ENCODE measurements at regions not wholly inside any gene's neighbourhood (a gene's known extent, or its start where the extent isn't known, plus 50 kb on each side); places are given as distances from the start of the nearest gene placed in this dataset.

DNA sequence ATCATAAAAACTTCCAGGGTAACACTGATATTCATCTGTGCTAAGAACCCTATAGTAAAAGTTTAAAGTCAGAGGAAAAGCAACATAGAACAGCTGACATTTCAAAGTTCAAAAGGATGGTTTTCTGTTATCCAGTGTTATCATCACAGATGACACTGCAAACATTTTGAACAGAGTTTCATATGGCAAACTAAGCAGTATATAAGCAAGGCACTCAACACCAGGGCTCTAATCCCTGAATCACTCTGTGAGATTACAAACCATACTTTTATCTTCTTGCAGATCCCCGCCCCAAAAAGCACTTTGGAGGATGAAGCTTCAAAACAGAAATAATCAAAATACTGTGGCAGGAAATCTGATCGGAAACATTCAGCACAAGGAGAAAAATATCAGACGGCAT is 508.2 kb upstream of the KIF2B start:
- POLR2A ChIA-PET, result no interaction called here
- no peaks in the 10 kb centered on the region for H3K4me1 Mint-ChIP-seq (ENCODE audit: low read depth)

DNA sequence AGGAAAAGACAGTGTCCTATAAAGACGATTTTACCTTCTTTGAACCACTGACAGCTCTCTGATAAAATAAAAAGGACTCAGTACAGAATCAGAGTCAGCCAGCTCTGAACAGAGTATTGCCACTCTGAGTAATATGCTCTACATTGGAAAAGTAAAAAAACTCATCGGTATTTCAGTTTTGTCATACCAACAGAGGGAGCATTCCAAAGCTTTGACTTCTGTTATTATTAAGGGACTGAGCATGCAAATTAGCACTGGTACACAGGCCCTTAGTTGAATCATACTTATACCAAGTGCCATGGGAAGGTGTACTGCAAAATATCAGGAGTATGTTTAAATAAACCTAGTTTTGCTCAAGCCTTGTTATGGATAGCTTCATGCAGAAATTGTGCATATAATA is 509.0 kb upstream of the KIF2B start:
- Mint-ChIP-seq H3K36me3 (ENCODE audit: low read depth) (no peaks in the 10 kb centered on the region), H3K27ac (no peak overlapping the region), H3K4me1 (ENCODE audit: low read depth) (no peaks in the 10 kb centered on the region), H3K27me3 (no peaks in the 10 kb centered on the region), H3K9me3 (peaks cover 10% of the 10 kb centered on the region), H3K4me3 (no peak overlapping the region)
- Histone ChIP-seq H3K4me3 (ENCODE audit: low read length) (no peak overlapping the region), H3K27ac (ENCODE audit: low read depth in 1 of 2, low read length in 2 of 2) (no peak overlapping the region), H3K4me1 (ENCODE audit: insufficient read depth, low read length) (no peaks in the 10 kb centered on the region), H3K27me3 (ENCODE audit: control insufficient read depth in 1 of 2, insufficient read depth in 2 of 2, low read length in 2 of 2) (no peaks in the 10 kb centered on the region), H3K36me3 (ENCODE audit: insufficient read depth, low read length) (no peaks in the 10 kb centered on the region), H3K9me3 (ENCODE audit: control insufficient read depth in 1 of 2, insufficient read depth in 1 of 2, low read length in 2 of 2) (peaks cover 0 to 5% of the 10 kb centered on the region in 2 experiments)
- ChIA-PET POLR2A (no interaction called here), CTCF (no interaction called here)
- DNase-seq, result no peak
- TF ChIP-seq, protein P1, sequence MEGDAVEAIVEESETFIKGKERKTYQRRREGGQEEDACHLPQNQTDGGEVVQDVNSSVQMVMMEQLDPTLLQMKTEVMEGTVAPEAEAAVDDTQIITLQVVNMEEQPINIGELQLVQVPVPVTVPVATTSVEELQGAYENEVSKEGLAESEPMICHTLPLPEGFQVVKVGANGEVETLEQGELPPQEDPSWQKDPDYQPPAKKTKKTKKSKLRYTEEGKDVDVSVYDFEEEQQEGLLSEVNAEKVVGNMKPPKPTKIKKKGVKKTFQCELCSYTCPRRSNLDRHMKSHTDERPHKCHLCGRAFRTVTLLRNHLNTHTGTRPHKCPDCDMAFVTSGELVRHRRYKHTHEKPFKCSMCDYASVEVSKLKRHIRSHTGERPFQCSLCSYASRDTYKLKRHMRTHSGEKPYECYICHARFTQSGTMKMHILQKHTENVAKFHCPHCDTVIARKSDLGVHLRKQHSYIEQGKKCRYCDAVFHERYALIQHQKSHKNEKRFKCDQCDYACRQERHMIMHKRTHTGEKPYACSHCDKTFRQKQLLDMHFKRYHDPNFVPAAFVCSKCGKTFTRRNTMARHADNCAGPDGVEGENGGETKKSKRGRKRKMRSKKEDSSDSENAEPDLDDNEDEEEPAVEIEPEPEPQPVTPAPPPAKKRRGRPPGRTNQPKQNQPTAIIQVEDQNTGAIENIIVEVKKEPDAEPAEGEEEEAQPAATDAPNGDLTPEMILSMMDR (IDR thresholded peaks at IDR 0.05), result no peak
- ATAC-seq (ENCODE audit: poor library complexity), result no peak
- intact Hi-C loops (cut with DNase I, micrococcal nuclease), result no loop called here

More for the DNA sequence above, 508.2 kb upstream of the KIF2B start:
- CTCF ChIA-PET, result no interaction called here
- Histone ChIP-seq H3K27me3 (ENCODE audit: control insufficient read depth in 1 of 2, insufficient read depth in 2 of 2, low read length in 2 of 2) (no peaks in the 10 kb centered on the region), H3K4me1 (ENCODE audit: insufficient read depth, low read length) (no peaks in the 10 kb centered on the region), H3K27ac (ENCODE audit: low read depth in 1 of 2, low read length in 2 of 2) (no peak overlapping the region), H3K4me3 (ENCODE audit: low read length) (no peak overlapping the region), H3K36me3 (ENCODE audit: insufficient read depth, low read length) (no peaks in the 10 kb centered on the region), H3K9me3 (ENCODE audit: control insufficient read depth in 1 of 2, insufficient read depth in 1 of 2, low read length in 2 of 2) (peaks cover 0 to 5% of the 10 kb centered on the region in 2 experiments)
- H3K27ac Mint-ChIP-seq, result no peak overlapping the region
- intact Hi-C loops (cut with DNase I, micrococcal nuclease), result no loop called here
- peaks cover 8% of the 10 kb centered on the region for H3K9me3 Mint-ChIP-seq
- no peak for ATAC-seq (ENCODE audit: poor library complexity)
- H3K4me3 Mint-ChIP-seq, result no peak overlapping the region
- TF ChIP-seq, protein P1 (IDR thresholded peaks at IDR 0.05), result no peak
- H3K27me3 Mint-ChIP-seq, result no peaks in the 10 kb centered on the region
- H3K36me3 Mint-ChIP-seq (ENCODE audit: low read depth), result no peaks in the 10 kb centered on the region
- no peak for DNase-seq

DNA sequence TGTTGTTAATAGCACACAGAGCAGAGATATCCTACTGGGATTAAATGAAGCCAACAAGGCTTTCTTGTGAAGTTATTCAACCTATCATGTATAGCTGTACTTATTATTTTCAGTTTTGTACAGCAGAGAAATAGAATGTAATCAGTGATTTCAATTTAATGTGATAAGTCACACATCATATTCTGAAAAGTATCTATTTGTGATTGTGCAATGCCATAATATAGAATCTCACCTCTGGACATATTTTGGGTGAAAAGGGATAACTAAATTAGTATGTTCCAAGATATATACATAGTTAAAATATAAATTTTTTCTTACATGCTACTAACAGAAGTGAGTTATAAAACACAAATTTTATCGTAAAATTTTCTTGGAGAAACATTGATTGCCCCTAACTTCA is 544.3 kb upstream of the KIF2B start:
- ChIA-PET POLR2A (no interaction called here), CTCF (no interaction called here)
- DNase-seq, result no peak
- no peaks in the 10 kb centered on the region for H3K4me1 Mint-ChIP-seq (ENCODE audit: low read depth)
- H3K36me3 ChIP-seq (ENCODE audit: insufficient read depth, low read length), result no peaks in the 10 kb centered on the region
- H3K9me3 ChIP-seq (ENCODE audit: control insufficient read depth in 1 of 2, insufficient read depth in 1 of 2, low read length in 2 of 2), result peaks cover 0 to under 1% of the 10 kb centered on the region in 2 experiments
- no peaks in the 10 kb centered on the region for H3K4me1 ChIP-seq (ENCODE audit: insufficient read depth, low read length)
- intact Hi-C loops (cut with DNase I, micrococcal nuclease), result no loop called here
- H3K4me3 Mint-ChIP-seq, result no peak overlapping the region
- no peaks in the 10 kb centered on the region for H3K9me3 Mint-ChIP-seq
- TF ChIP-seq, protein P1 (IDR thresholded peaks at IDR 0.05), result no peak
- no peak overlapping the region for H3K4me3 ChIP-seq (ENCODE audit: low read length)
- no peaks in the 10 kb centered on the region for H3K36me3 Mint-ChIP-seq (ENCODE audit: low read depth)
- ATAC-seq (ENCODE audit: poor library complexity), result no peak
- no peak overlapping the region for H3K27ac Mint-ChIP-seq
- H3K27ac ChIP-seq (ENCODE audit: low read depth in 1 of 2, low read length in 2 of 2), result no peak overlapping the region
- no peaks in the 10 kb centered on the region for H3K27me3 ChIP-seq (ENCODE audit: control insufficient read depth in 1 of 2, insufficient read depth in 2 of 2, low read length in 2 of 2)
- H3K27me3 Mint-ChIP-seq, result no peaks in the 10 kb centered on the region
